GM12872 (cell line): ENCODE measurements at regions not wholly inside any gene's neighbourhood (a gene's known extent, or its start where the extent isn't known, plus 50 kb on each side); places are given as distances from the start of the nearest gene placed in this dataset.

Experiments used
- CTCF ChIP-seq: IDR thresholded peaks from 3 replicates; pipeline ENCODE4 v1.5.1; 2011; ENCODE audit warnings: low read depth, mild to moderate bottlenecking, low read length, moderate library complexity; ENCODE audit not compliant: insufficient read depth

DNA sequence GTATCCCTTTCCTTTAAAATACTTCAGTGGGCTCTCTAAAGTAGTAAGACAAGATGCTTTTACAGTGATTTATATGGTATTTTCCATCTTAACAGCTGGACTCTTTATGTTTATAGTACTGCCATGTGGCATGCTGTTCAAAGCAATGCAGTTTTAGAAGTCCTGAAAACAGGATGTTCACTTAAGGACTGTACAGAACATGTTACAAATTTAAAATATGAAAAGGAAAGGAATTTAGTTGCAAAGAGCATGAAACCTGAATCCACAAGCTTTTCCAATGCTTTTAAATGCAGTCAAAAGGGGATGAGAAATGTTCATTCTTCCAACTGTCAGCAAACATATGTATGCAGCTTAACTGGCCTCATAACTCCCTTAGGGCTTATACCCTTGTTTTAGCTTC lies 580.2 kb downstream of the EFNA5 start:
- TF ChIP-seq CTCF = no peak

DNA sequence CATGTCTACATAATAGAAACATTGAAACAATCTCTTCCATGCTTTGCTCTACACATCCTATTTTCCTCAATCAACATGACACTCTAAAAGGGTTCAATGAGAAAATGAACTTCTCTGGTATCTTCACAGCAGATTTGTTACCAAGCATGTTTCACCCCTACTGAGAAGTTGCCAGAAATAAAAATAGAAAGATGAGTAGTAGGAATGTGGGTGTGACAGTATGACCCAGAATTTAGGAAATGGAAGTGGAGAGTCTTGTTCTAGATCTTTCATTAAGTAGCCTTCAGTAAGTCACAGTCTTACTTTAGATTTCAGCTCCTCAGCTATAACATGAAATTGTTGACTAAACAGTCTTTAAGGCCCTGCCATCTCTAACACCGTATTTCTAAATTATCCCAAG lies 581.8 kb downstream of the EFNA5 start:
- no peak for TF ChIP-seq CTCF

GRCh38 chr5:107085572-107085971 lies 585.2 kb downstream of the EFNA5 start:
- TF ChIP-seq CTCF = no peak

DNA sequence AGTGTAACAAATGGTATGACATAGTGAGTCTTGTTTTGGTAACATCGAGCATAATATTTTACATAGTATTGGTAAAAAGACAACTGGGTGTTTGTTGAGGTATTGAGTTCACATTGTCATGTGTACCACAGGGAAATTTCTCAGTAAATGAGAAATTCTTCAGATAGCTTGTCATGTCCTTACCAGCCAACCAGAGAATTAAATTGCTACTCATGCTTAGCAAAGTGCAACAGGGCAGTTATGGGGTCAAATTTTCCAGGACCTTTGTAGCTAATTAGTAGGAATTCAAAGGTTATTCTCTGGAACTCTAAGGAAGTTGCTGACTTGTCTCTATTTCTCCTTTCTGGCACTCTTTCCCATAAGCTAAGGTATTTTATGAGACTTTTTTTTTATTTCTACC lies 595.7 kb downstream of the EFNA5 start:
- TF ChIP-seq CTCF = no peak

DNA sequence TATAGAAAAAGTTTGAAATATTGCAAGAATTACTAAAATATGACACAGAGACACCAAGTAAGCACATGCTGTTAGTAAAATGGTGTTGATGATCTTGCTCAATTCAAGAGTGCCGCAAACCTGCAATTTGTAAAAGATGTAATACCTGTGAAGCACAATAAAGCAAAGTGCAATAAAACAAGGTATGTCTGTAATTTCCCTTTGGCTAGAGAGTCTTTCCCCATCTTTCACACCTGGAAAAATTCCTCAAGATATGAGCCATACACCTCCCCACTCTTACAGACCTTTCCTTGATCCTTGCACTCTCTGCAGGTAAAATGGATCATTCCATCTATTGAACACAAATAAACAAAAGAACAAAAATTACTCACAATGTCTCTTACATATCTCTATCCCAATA lies 597.8 kb downstream of the EFNA5 start:
- no peak for TF ChIP-seq CTCF

DNA sequence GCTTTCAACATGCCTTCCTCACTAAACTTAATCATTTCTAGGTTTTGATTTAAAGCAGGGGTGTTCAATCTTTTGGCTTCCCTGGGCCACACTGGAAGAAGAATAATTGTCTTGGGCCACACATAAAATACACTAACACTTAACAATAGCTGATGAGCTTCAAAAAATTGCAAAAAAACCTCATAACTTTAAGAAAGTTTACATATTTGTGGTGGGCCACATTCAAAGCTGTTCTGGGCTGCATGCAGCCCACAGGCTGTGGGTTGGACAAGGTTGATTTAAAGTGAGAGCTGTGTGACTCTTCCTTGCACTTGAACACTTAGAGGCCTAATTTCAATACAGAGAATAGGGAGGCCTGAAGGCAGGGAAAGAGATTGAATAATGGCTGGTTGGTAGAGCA lies 598.3 kb downstream of the EFNA5 start:
- TF ChIP-seq CTCF = no peak

GRCh38 chr5:107068782-107069181 lies 602.0 kb downstream of the EFNA5 start:
- no peak for TF ChIP-seq CTCF

- no peak for TF ChIP-seq CTCF
Measured at GRCh38 chr5:107067395-107067794, 603.3 kb downstream of the EFNA5 start.
